GM23338 (cell line): ENCODE measurements at regions not wholly inside any gene's neighbourhood (a gene's known extent, or its start where the extent isn't known, plus 50 kb on each side); places are given as distances from the start of the nearest gene placed in this dataset.

Experiments
- CTCF ChIP-seq, 2 experiments: fragments of 200-600 bp in 1 of 2; sonication (generic) in 1 of 2; conservative IDR thresholded peaks; 2 replicates each; pipeline versions ENCODE4 v1.5.1 to v1.6.1; 2016 to 2017; ENCODE audit warnings: antibody characterized with exemption in 2 of 2, low read depth in 2 of 2, mild to moderate bottlenecking in 2 of 2, moderate library complexity in 1 of 2
- EZH2 ChIP-seq: fragments of 200-600 bp; sonication (generic); IDR thresholded peaks from one replicate; pipeline ENCODE4 v1.8.0; 2017; ENCODE audit warnings: antibody characterized with exemption, mild to moderate bottlenecking, low read depth; ENCODE audit not compliant: unreplicated experiment
- EZH2phosphoT487 ChIP-seq: fragments of 200-600 bp; sonication (generic); IDR thresholded peaks from one replicate; pipeline ENCODE4 v1.8.1; 2018; ENCODE audit warnings: antibody characterized with exemption; ENCODE audit not compliant: unreplicated experiment
- JUNB ChIP-seq: IDR thresholded peaks from one replicate; pipeline ENCODE4 v1.6.1; 2016; ENCODE audit warnings: antibody characterized with exemption; ENCODE audit not compliant: unreplicated experiment

- no peak for TF ChIP-seq EZH2
- TF ChIP-seq CTCF (conservative IDR thresholded peaks at IDR 0.05; ENCODE audit: low read depth in 2 of 2): peak; percentile 11 to 57
- TF ChIP-seq EZH2phosphoT487: no peak
- TF ChIP-seq JUNB: no peak
Observed at GRCh38 chr12:130014485-130014807, 110.6 kb upstream of the TMEM132D start.
